AG04449 (cell line): ENCODE measurements at regions not wholly inside any gene's neighbourhood (a gene's known extent, or its start where the extent isn't known, plus 50 kb on each side); places are given as distances from the start of the nearest gene placed in this dataset.
A peak's percentile ranks its signal among the peaks of the same experiment; 100 is the strongest.

Experiments
- CTCF ChIA-PET: fragments of 350-600 bp; formaldehyde crosslinking; extraction: SDS; loops from one replicate; lab custom pipeline; 2021; ENCODE audit warnings: antibody characterized with exemption; lab: Yijun Ruan, JAX
- POLR2A ChIA-PET: fragments of 400-600, 350-600 bp; formaldehyde crosslinking; extraction: SDS; loops from one replicate; lab custom pipeline; 2020; ENCODE audit warnings: antibody characterized with exemption, inconsistent platforms; lab: Yijun Ruan, JAX
- DNase-seq: peaks from one replicate; pipeline ENCODE4 v3.0.0-alpha.2; 2010; ENCODE audit warnings: low read depth, low spot score
- H3K4me3 ChIP-seq: 2 replicates; pipeline ENCODE4 v1.5.1; 2011; ENCODE audit warnings: low read depth, mild to moderate bottlenecking, control low read depth, low read length
- TF ChIP-seq, protein P1 (sequence below): IDR thresholded peaks from one replicate; pipeline ENCODE4 v1.5.1; 2011; ENCODE audit warnings: mild to moderate bottlenecking, moderate library complexity, low read length, control low read depth, inconsistent platforms; ENCODE audit not compliant: insufficient read depth; ENCODE audit errors: missing control alignments

DNA sequence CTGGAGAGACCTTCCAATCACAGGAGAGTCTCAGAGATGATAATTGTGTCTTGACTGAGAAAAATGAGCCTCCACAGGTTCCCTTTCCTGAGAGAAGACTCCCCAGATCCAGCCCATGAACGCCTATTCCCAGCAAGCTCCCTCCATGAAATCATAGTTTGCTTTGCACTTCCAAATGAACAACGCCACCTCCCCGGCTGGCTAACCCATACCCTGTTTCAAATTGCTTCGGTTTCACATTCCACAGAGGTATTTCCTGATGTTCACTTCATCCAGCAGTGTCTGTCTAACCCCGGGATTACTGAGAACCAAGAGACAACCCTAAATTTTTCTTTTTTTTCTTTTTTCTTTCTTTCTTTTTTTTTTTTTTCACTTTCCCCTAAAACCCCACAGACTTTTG is 124.1 kb upstream of the RFLNA start:
- no peak overlapping the region for H3K4me3 ChIP-seq
- TF ChIP-seq, protein P1, sequence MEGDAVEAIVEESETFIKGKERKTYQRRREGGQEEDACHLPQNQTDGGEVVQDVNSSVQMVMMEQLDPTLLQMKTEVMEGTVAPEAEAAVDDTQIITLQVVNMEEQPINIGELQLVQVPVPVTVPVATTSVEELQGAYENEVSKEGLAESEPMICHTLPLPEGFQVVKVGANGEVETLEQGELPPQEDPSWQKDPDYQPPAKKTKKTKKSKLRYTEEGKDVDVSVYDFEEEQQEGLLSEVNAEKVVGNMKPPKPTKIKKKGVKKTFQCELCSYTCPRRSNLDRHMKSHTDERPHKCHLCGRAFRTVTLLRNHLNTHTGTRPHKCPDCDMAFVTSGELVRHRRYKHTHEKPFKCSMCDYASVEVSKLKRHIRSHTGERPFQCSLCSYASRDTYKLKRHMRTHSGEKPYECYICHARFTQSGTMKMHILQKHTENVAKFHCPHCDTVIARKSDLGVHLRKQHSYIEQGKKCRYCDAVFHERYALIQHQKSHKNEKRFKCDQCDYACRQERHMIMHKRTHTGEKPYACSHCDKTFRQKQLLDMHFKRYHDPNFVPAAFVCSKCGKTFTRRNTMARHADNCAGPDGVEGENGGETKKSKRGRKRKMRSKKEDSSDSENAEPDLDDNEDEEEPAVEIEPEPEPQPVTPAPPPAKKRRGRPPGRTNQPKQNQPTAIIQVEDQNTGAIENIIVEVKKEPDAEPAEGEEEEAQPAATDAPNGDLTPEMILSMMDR: no peak
- no peak for DNase-seq
- ChIA-PET POLR2A (no interaction called here), CTCF (no interaction called here)

DNA sequence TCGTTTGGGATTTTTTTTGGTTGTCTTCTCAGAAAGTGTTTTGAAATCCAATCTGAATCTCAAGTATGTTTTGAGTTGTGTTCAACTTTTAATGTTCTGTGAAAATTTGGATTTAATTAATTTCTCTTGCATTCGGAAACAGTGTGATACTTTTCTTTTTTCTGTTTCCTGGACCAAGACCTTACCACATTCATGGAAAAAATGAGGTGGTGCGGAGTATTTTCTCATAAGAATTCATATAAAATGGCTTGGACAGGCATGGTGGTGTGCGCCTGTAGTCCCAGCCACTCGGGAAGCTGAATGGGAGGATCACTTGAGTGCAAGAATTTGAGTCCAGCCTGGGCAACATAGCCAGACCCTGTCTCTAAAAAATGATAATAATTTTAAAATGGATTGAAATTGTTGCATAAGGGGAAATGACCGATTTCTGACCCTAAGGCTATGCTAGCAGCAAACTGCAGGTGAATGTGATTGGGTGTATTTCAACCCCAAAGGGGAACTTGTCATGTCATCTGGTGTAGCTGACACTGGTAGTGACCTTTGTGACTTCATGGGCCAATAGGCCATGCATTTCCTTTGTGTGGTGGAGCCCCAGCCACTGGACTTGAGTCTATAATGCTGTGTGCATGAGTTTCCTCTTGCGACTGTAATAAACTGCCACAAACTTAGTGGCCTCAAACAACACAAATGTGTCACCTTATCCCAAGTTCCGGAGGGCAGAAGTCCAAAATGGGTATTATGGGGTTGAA is 123.5 kb upstream of the RFLNA start:
- DNase-seq: no peak
- H3K4me3 ChIP-seq: no peak overlapping the region
- TF ChIP-seq, protein P1: no peak
- POLR2A ChIA-PET: no interaction called here
- CTCF ChIA-PET: interaction anchor here (1.5 kb wide), 1 partner anchor 597 kb away, joined by 5 read pairs; no protein-coding TSS in a partner anchor

DNA sequence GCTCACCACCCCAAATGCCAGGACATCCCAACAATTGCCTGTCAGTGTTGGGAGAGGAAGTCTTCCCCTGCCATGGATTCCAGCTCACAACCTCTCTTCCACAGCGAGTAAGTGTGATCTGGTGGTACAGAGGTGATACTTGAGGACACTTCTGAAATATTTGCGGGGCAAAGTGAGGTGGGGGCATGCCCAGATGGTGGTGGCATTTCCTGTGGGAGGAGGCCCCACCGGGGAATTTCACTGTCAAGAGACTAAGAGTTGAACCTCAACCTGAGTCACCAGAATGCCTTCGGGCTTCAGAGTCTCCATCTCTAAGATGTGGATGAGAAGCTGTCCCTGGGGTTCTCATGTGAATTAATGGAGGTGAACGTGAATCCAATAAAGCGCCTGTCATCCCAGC is 122.3 kb upstream of the RFLNA start:
- ChIA-PET POLR2A (interaction anchor here (1.8 kb wide), 1 partner anchor 64 kb away, joined by 6 read pairs; no protein-coding TSS in a partner anchor), CTCF (interaction anchor here (1.5 kb wide), 1 partner anchor 596 kb away, joined by 5 read pairs; no protein-coding TSS in a partner anchor)
- no peak for DNase-seq
- no peak overlapping the region for H3K4me3 ChIP-seq
- TF ChIP-seq, protein P1: no peak

DNA sequence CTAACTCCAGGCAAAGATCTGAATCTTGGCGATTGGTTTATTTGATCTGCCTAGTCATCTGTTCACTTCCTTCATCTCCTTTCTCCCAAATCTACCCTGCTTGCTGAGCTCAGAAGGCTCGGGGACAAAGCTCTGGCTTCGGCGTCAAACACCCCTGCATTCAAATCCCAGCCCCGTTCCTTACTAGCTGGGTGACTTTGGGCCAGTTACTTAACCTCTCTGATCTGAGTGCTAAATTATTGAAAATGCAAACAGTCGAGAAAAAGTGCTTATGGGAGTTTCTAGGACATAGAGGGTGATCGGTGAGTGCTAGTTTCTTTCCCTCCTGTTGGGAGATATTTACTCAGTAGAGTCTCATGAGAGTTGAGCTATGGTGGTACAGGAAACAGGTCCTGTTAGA is 121.2 kb upstream of the RFLNA start:
- TF ChIP-seq, protein P1: no peak
- POLR2A ChIA-PET: interaction anchor here (1.8 kb wide), 1 partner anchor 63 kb away, joined by 6 read pairs; no protein-coding TSS in a partner anchor
- no peak overlapping the region for H3K4me3 ChIP-seq
- DNase-seq: no peak
- CTCF ChIA-PET: interaction anchor here (0.9 to 1.0 kb wide), 2 partner anchors 121 to 148 kb away, joined by 3 read pairs; no protein-coding TSS in a partner anchor

DNA sequence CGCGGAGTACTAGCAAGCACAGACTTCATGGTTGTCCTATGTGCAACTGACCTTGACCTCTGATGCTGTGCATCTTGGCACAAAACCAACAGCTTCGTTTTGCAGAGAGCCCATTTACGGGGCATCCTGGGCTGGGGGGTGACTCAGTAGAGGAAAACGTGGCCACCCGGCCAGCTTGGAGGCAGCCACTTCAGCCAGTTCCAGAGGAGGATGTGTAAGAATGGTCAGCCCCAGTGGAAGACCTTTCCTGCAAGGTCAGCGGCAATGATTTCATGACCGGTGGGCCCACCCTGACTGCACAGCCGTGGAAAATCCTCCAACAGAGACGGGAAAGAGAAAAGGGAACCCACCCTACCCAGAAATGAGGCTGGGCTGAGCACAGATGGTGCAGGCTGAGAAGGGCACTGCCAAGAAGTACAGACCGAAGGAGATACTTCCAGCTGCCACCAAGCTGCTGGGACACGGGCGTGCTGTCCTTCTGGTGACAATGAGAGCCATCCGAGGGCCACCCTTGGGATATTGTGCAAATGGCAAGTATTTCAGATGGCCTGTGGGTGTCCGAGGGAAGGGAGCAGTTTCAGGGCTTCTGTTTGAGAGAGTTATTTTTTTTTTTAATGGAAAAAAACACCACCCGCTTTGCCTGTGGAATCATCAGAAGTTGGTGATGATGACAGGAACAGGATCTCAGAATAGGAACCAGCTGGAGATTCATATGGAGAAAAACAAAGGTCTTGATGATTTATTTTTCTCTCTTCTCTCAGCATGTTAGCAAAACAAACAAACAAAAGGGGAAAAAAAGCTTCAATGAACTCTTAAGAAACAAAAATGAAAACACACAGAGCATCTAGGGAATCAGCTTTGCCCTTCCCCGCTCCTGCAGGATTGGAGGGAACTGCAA is 120.2 kb upstream of the RFLNA start:
- POLR2A ChIA-PET: interaction anchor here (0.6 to 1.8 kb wide), 2 partner anchors 62 to 585 kb away, joined by 3 to 6 read pairs; no protein-coding TSS in a partner anchor
- peak; percentile 40 for DNase-seq
- CTCF ChIA-PET: interaction anchor here (0.9 to 1.0 kb wide), 2 partner anchors 122 to 147 kb away, joined by 3 read pairs; no protein-coding TSS in a partner anchor
- TF ChIP-seq, protein P1: no peak
- peak overlapping the region; percentile 29 for H3K4me3 ChIP-seq
